ENCODE measurements at regions not wholly inside any gene's neighbourhood (a gene's known extent, or its start where the extent isn't known, plus 50 kb on each side); places are given as distances from the start of the nearest gene placed in this dataset.

GRCh38 chr7:9204571-9204970 is 771.2 kb downstream of the NXPH1 start:
- TF ChIP-seq CTCF (conservative IDR thresholded peaks at IDR 0.05), result no peak
- no peak for TF ChIP-seq EZH2 (IDR thresholded peaks at IDR 0.05; ENCODE audit: low read depth)
